Stomach (tissue), 4 donors: ENCODE measurements at regions not wholly inside any gene's neighbourhood (a gene's known extent, or its start where the extent isn't known, plus 50 kb on each side); places are given as distances from the start of the nearest gene placed in this dataset.

Experiments used
- CTCF ChIP-seq, 7 experiments: fragments of 450-650 bp in 4 of 7; fragments of 200-600 bp in 3 of 7; sonication (generic) in 3 of 7; IDR thresholded peaks; one replicate each; pipeline ENCODE4 v1.5.1; 2016 to 2019; ENCODE audit warnings: antibody characterized with exemption in 7 of 7, control low read depth in 2 of 7, mild to moderate bottlenecking in 1 of 7
- EP300 ChIP-seq: sonication (generic); formaldehyde crosslinking; IDR thresholded peaks from one replicate; pipeline ENCODE4 v1.6.1; 2017; ENCODE audit warnings: antibody characterized with exemption

- no peak for TF ChIP-seq CTCF (IDR thresholded peaks at IDR 0.05)
- TF ChIP-seq EP300 = no peak
Measured at GRCh38 chr16:9152649-9153501, 61.4 kb downstream of the HAPSTR1 start.
